Right atrium auricular region (tissue), 2 donors: ENCODE measurements at regions not wholly inside any gene's neighbourhood (a gene's known extent, or its start where the extent isn't known, plus 50 kb on each side); places are given as distances from the start of the nearest gene placed in this dataset.
"Not testable (repeated sequence)": the region's sequence is repeated elsewhere in the genome, so short reads cannot be mapped to it uniquely, and the experiment has no call there.

Experiments used
- DNase-seq: peaks from one replicate; pipeline ENCODE4 v3.0.0-alpha.2; 2019; ENCODE audit warnings: low spot score
- H3K27ac ChIP-seq, 2 donors: fragments of 200-600 bp; sonication (generic); 1 replicate in 1 of 2; 2 replicates in 1 of 2; pipeline ENCODE4 v1.5.1; 2016 to 2019
- H3K27me3 ChIP-seq, 2 donors: fragments of 200-600 bp; sonication (generic); one replicate each; pipeline versions ENCODE4 v1.5.1 to v1.6.0; 2017 to 2019
- H3K36me3 ChIP-seq: fragments of 200-600 bp; sonication (generic); one replicate; pipeline ENCODE4 v1.5.1; 2016
- H3K4me1 ChIP-seq, 2 donors: fragments of 200-600 bp; sonication (generic); one replicate each; pipeline versions ENCODE4 v1.5.1 to v1.6.0; 2017 to 2019
- H3K4me3 ChIP-seq, 2 donors: fragments of 200-600 bp; sonication (generic); 1 replicate in 1 of 2; 2 replicates in 1 of 2; pipeline ENCODE4 v1.5.1; 2017 to 2019; ENCODE audit warnings: mild to moderate bottlenecking in 1 of 2, moderate library complexity in 1 of 2
- H3K9me3 ChIP-seq, 2 donors: fragments of 200-600 bp; sonication (generic); one replicate each; pipeline ENCODE4 v1.5.1; 2019
- TF ChIP-seq, protein P1 (sequence below), 2 donors: fragments of 200-600 bp; sonication (generic); IDR thresholded peaks; one replicate each; pipeline ENCODE4 v1.5.1; 2019; ENCODE audit warnings: antibody characterized with exemption in 2 of 2

DNA sequence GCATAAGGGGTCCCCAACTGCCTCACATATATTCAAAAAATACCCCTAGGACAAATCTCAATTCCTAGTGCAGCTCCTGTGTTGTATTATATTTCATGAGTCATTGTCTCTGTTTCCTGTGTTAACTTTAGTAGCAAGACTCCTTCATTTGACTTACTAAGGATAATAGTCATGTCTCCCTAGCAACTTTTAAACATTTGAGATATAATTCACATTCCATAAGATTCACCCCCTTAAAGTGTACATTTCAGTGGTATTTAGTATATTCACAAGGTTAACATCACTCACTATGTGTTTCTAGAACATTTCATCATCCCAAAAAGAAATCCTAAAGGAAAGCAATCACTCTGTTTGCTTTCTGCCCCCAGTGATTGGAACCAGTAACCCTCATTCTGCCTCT is 121.3 kb upstream of the WNT7A start:
- no peaks in the 10 kb centered on the region for H3K9me3 ChIP-seq
- no peak overlapping the region for H3K4me3 ChIP-seq
- no peaks in the 10 kb centered on the region for H3K4me1 ChIP-seq
- no peak overlapping the region for H3K27ac ChIP-seq
- no peaks in the 10 kb centered on the region for H3K27me3 ChIP-seq
- TF ChIP-seq, protein P1, sequence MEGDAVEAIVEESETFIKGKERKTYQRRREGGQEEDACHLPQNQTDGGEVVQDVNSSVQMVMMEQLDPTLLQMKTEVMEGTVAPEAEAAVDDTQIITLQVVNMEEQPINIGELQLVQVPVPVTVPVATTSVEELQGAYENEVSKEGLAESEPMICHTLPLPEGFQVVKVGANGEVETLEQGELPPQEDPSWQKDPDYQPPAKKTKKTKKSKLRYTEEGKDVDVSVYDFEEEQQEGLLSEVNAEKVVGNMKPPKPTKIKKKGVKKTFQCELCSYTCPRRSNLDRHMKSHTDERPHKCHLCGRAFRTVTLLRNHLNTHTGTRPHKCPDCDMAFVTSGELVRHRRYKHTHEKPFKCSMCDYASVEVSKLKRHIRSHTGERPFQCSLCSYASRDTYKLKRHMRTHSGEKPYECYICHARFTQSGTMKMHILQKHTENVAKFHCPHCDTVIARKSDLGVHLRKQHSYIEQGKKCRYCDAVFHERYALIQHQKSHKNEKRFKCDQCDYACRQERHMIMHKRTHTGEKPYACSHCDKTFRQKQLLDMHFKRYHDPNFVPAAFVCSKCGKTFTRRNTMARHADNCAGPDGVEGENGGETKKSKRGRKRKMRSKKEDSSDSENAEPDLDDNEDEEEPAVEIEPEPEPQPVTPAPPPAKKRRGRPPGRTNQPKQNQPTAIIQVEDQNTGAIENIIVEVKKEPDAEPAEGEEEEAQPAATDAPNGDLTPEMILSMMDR (IDR thresholded peaks at IDR 0.05) = no peak
- no peak for DNase-seq
- no peaks in the 10 kb centered on the region for H3K36me3 ChIP-seq

DNA sequence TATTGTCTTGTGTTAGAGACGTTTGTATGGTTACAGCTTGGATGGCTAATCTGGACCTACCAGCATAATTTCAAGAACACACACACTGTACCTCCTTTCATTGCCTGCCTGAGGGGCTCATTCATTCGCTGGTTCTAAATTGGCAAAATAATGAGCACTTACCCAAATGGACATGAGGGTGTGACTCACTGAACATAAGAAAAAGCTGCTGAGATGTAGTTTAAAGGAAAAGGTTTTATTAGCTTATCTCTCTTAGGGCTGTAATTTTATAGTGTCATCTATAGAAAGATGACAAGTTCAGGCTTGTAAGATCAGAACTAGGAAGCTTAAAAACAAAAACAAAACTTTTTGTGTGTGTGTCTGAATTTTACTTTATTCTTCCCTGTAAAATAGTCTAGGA is 120.7 kb upstream of the WNT7A start:
- H3K36me3 ChIP-seq = no peaks in the 10 kb centered on the region
- no peaks in the 10 kb centered on the region for H3K4me1 ChIP-seq
- no peaks in the 10 kb centered on the region for H3K27me3 ChIP-seq
- no peaks in the 10 kb centered on the region for H3K9me3 ChIP-seq
- H3K27ac ChIP-seq = no peak overlapping the region
- TF ChIP-seq, protein P1 (IDR thresholded peaks at IDR 0.05) = no peak
- DNase-seq = no peak
- no peak overlapping the region for H3K4me3 ChIP-seq

DNA sequence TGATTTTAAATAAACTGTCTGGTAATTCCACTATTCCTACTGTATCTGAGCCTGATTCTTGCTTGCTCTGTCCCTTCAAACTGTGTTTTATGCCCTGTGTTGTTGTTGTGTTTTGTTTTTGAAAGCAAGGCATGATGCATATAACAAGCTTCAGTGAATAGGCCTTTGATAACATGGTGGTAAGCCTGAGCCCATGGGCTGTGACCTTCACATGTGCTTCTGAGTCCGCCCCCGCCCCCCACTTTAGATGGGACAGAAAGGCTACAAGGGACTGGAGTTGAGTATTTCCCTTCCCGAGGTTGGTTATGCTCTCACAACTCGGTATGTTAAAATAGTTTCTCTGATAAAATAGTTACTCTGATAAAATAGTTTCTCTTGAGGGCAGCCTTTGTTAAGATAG is 119.0 kb upstream of the WNT7A start:
- no peak for DNase-seq
- H3K4me3 ChIP-seq = no peak overlapping the region
- H3K4me1 ChIP-seq = no peaks in the 10 kb centered on the region
- H3K9me3 ChIP-seq = peaks cover 0 to 5% of the 10 kb centered on the region in 2 donors
- no peak overlapping the region for H3K27ac ChIP-seq
- no peaks in the 10 kb centered on the region for H3K27me3 ChIP-seq
- H3K36me3 ChIP-seq = no peaks in the 10 kb centered on the region
- TF ChIP-seq, protein P1 (IDR thresholded peaks at IDR 0.05) = no peak

DNA sequence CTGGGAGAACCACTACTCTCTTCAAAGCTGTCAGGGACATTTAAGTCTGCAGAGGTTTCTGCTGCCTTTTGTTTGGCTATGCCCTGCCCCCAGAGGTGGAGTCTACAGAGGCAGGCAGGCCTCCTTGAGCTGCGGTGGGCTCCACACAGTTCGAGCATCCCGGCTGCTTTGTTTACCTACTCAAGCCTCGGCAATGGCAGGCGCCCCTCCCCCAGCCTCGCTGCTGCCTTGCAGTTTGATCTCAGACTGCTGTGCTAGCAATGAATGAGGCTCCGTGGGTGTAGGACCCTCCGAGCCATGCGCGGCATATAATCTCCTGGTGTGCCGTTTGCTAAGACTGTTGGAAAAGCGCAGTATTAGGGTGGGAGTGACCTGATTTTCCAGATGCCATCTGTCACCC is 115.3 kb upstream of the WNT7A start:
- DNase-seq, H3K9me3 ChIP-seq, H3K4me3 ChIP-seq, H3K27me3 ChIP-seq, H3K27ac ChIP-seq, H3K36me3 ChIP-seq, H3K4me1 ChIP-seq: not testable (repeated sequence)

DNA sequence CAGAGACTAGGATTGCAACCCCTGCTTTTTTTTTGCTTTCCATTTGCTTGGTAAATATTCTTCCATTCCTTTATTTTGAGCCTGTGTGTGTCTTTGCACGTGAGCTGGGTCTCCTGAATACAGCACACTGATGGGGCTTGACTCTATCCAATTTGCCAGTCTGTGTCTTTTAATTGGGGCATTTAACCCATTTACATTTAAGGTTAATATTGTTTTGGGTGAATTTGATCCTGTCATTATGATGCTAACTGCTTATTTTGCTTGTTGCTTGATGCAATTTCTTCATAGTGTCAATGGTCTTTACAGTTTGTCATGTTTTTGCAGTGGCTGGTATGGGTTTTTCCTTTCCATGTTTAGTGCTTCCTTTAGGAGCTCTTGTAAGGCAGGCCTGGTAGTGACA is 109.1 kb upstream of the WNT7A start:
- H3K27ac ChIP-seq, DNase-seq, H3K4me3 ChIP-seq, H3K36me3 ChIP-seq, H3K27me3 ChIP-seq, H3K9me3 ChIP-seq, H3K4me1 ChIP-seq: not testable (repeated sequence)

DNA sequence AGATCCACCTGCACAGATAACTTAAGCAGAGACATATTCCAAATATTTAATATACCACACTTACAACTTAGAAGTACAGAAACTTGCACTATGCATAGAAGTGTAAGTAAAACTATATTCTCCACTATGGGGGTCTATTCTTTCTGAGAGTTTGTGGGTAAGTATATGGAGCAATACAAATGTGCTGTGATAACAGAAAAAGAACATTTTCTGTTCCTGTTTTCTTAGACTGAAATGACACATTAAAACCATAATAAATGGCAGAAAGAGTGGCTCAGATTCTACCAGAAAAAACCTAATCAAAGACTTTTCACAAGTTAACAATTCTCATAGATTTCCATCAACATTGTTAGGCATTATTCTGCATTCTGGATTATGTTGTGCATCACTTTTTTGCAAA is 96.6 kb upstream of the WNT7A start:
- no peak overlapping the region for H3K27ac ChIP-seq
- no peaks in the 10 kb centered on the region for H3K27me3 ChIP-seq
- peaks cover 3 to 25% of the 10 kb centered on the region in 2 donors for H3K9me3 ChIP-seq
- TF ChIP-seq, protein P1 (IDR thresholded peaks at IDR 0.05) = no peak
- DNase-seq = no peak
- no peak overlapping the region for H3K4me3 ChIP-seq
- H3K4me1 ChIP-seq = no peaks in the 10 kb centered on the region
- no peaks in the 10 kb centered on the region for H3K36me3 ChIP-seq

DNA sequence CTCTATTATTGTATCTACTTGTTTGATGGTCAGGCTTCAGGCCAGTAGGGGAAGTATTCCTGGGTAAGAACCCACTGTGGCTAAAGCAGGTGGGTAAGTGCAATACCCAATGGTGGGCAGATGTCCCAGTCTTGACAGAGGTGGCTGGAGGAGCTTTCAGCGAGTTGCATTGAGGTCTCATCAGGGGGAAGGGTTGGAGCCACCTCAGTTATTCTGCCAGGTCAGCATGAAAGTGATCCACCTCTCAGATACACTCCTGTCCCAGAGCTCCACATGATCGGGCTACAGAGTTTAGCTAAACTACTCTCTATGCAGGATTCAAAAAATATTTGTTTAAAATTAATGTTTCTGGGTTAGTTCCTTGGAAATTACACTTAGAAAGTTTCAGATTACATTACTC is 95.8 kb upstream of the WNT7A start:
- TF ChIP-seq, protein P1 (IDR thresholded peaks at IDR 0.05) = no peak
- H3K27ac ChIP-seq = no peak overlapping the region
- H3K36me3 ChIP-seq = no peaks in the 10 kb centered on the region
- no peak for DNase-seq
- no peaks in the 10 kb centered on the region for H3K4me1 ChIP-seq
- no peaks in the 10 kb centered on the region for H3K27me3 ChIP-seq
- no peak overlapping the region for H3K4me3 ChIP-seq
- peaks cover 3 to 25% of the 10 kb centered on the region in 2 donors for H3K9me3 ChIP-seq
